ENCODE measurements at regions not wholly inside any gene's neighbourhood (a gene's known extent, or its start where the extent isn't known, plus 50 kb on each side); places are given as distances from the start of the nearest gene placed in this dataset.

- peaks cover 3% of the 10 kb centered on the region for H3K9me3 Mint-ChIP-seq
- H3K4me1 Mint-ChIP-seq (ENCODE audit: low read depth): no peaks in the 10 kb centered on the region
- CTCF ChIA-PET: interaction anchor here (0.6 kb wide), 1 partner anchor 355 kb away, joined by 3 read pairs; no protein-coding TSS in a partner anchor
- H3K4me3 Mint-ChIP-seq: no peak overlapping the region
- H3K27me3 Mint-ChIP-seq (ENCODE audit: low read depth): no peaks in the 10 kb centered on the region
- intact Hi-C loops (cut with micrococcal nuclease): no loop called here
- DNase-seq: no peak
- peaks cover 1% of the 10 kb centered on the region for H3K36me3 Mint-ChIP-seq (ENCODE audit: low read depth)
- H3K27ac Mint-ChIP-seq: no peak overlapping the region
These were observed 124.9 kb upstream of the ZCCHC13 start for GRCh38 chrX:74179071-74179470.

GRCh38 chrX:74178536-74178935 lies 125.4 kb upstream of the ZCCHC13 start:
- no peak overlapping the region for H3K27ac Mint-ChIP-seq
- CTCF ChIA-PET: no interaction called here
- H3K4me1 Mint-ChIP-seq (ENCODE audit: low read depth): no peaks in the 10 kb centered on the region
- peaks cover 1% of the 10 kb centered on the region for H3K36me3 Mint-ChIP-seq (ENCODE audit: low read depth)
- no peaks in the 10 kb centered on the region for H3K27me3 Mint-ChIP-seq (ENCODE audit: low read depth)
- H3K9me3 Mint-ChIP-seq: peaks cover 3% of the 10 kb centered on the region
- DNase-seq: no peak
- H3K4me3 Mint-ChIP-seq: no peak overlapping the region
- intact Hi-C loops (cut with micrococcal nuclease): no loop called here

GRCh38 chrX:74171465-74171864 lies 132.5 kb upstream of the ZCCHC13 start:
- Mint-ChIP-seq H3K36me3 (ENCODE audit: low read depth) (peaks cover 8% of the 10 kb centered on the region), H3K27me3 (ENCODE audit: low read depth) (no peaks in the 10 kb centered on the region), H3K4me1 (ENCODE audit: low read depth) (no peaks in the 10 kb centered on the region), H3K27ac (no peak overlapping the region), H3K4me3 (no peak overlapping the region), H3K9me3 (peaks cover 7% of the 10 kb centered on the region)
- CTCF ChIA-PET: no interaction called here
- intact Hi-C loops (cut with micrococcal nuclease): no loop called here
- DNase-seq: no peak

DNA sequence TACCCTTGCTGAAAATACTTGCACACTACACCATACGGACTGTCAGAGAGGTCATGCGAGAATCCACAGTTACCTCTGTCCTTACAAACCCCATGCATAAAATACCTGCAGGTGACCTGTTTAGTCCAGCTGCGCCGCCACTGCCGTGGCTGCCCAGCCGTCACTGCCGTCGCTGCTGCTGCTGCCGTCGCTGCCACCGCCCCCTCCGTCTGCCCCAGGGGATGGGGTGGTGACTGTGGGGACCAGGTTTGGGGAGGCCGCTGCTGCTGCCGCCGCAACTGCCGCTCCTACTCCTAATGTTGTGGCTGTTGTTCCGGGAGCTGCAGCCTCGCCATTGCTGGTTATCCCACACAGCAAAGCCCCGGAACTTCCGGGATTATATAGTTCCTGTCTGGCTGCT lies 141.8 kb upstream of the ZCCHC13 start:
- CTCF ChIA-PET: no interaction called here
- Mint-ChIP-seq H3K4me3 (no peak overlapping the region), H3K27ac (no peak overlapping the region), H3K36me3 (ENCODE audit: low read depth) (no peaks in the 10 kb centered on the region), H3K4me1 (ENCODE audit: low read depth) (no peaks in the 10 kb centered on the region), H3K27me3 (ENCODE audit: low read depth) (no peaks in the 10 kb centered on the region), H3K9me3 (peaks cover 2% of the 10 kb centered on the region)
- DNase-seq: no peak
- intact Hi-C loops (cut with micrococcal nuclease): no loop called here

GRCh38 chrX:74160816-74161215 lies 143.2 kb upstream of the ZCCHC13 start:
- no peaks in the 10 kb centered on the region for H3K4me1 Mint-ChIP-seq (ENCODE audit: low read depth)
- DNase-seq: no peak
- no peak overlapping the region for H3K4me3 Mint-ChIP-seq
- no peak overlapping the region for H3K27ac Mint-ChIP-seq
- H3K9me3 Mint-ChIP-seq: peaks cover 4% of the 10 kb centered on the region
- CTCF ChIA-PET: no interaction called here
- intact Hi-C loops (cut with micrococcal nuclease): no loop called here
- H3K27me3 Mint-ChIP-seq (ENCODE audit: low read depth): no peaks in the 10 kb centered on the region
- H3K36me3 Mint-ChIP-seq (ENCODE audit: low read depth): no peaks in the 10 kb centered on the region

DNA sequence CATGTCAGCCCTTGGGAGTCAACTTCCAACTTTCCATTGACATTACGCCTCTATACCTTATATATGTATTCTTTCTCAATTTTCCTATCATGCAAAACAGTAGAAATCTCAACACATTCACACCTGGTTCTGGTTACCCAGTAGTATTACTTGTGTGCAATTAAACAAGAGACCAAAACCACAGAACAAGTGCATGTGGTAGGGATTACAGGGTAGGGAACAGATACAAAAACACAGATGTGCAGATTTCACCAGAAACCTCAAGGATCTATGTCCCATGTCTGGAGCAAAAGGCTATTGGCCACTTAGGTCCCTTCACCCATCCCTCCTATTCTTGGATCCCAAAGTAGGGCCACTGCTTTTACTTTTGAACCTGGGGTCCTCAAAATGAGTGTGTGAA lies 143.6 kb upstream of the ZCCHC13 start:
- DNase-seq: no peak
- no peaks in the 10 kb centered on the region for H3K4me1 Mint-ChIP-seq (ENCODE audit: low read depth)
- intact Hi-C loops (cut with micrococcal nuclease): no loop called here
- peaks cover 4% of the 10 kb centered on the region for H3K9me3 Mint-ChIP-seq
- H3K4me3 Mint-ChIP-seq: no peak overlapping the region
- H3K27ac Mint-ChIP-seq: no peak overlapping the region
- H3K27me3 Mint-ChIP-seq (ENCODE audit: low read depth): no peaks in the 10 kb centered on the region
- CTCF ChIA-PET: no interaction called here
- no peaks in the 10 kb centered on the region for H3K36me3 Mint-ChIP-seq (ENCODE audit: low read depth)

GRCh38 chrX:74147439-74147838 lies 156.5 kb upstream of the ZCCHC13 start:
- CTCF ChIA-PET: no interaction called here
- Mint-ChIP-seq H3K4me1 (ENCODE audit: low read depth) (no peaks in the 10 kb centered on the region), H3K27ac (no peak overlapping the region), H3K36me3 (ENCODE audit: low read depth) (peaks cover 2% of the 10 kb centered on the region), H3K27me3 (ENCODE audit: low read depth) (no peaks in the 10 kb centered on the region), H3K9me3 (no peaks in the 10 kb centered on the region), H3K4me3 (no peak overlapping the region)
- intact Hi-C loops (cut with micrococcal nuclease): no loop called here
- DNase-seq: no peak

- CTCF ChIA-PET: interaction anchor here (0.6 kb wide), 2 partner anchors 239 to 286 kb away, joined by 3 read pairs; no protein-coding TSS in a partner anchor
- Mint-ChIP-seq H3K27me3 (ENCODE audit: low read depth) (no peaks in the 10 kb centered on the region), H3K36me3 (ENCODE audit: low read depth) (no peaks in the 10 kb centered on the region), H3K9me3 (no peaks in the 10 kb centered on the region), H3K27ac (no peak overlapping the region), H3K4me3 (no peak overlapping the region), H3K4me1 (ENCODE audit: low read depth) (no peaks in the 10 kb centered on the region)
- DNase-seq: no peak
- intact Hi-C loops (cut with micrococcal nuclease): loop anchor here (10.0 kb wide), 1 partner anchor 416 kb away; no protein-coding TSS in a partner anchor
These were observed 165.0 kb upstream of the ZCCHC13 start for GRCh38 chrX:74138943-74139342.

GRCh38 chrX:74133156-74133796 lies 170.7 kb upstream of the ZCCHC13 start:
- CTCF ChIA-PET: interaction anchor here (0.6 to 1.8 kb wide), 4 partner anchors 31 to 277 kb away, joined by 3 to 8 read pairs (median 4); no protein-coding TSS in a partner anchor
- Mint-ChIP-seq H3K27me3 (ENCODE audit: low read depth) (no peaks in the 10 kb centered on the region), H3K4me3 (no peak overlapping the region), H3K27ac (no peak overlapping the region), H3K9me3 (no peaks in the 10 kb centered on the region), H3K36me3 (ENCODE audit: low read depth) (no peaks in the 10 kb centered on the region), H3K4me1 (ENCODE audit: low read depth) (no peaks in the 10 kb centered on the region)
- peak; percentile 5 for DNase-seq
- intact Hi-C loops (cut with micrococcal nuclease): loop anchor here (1.0 to 10.0 kb wide), 3 partner anchors 118 to 422 kb away; no protein-coding TSS in a partner anchor

DNA sequence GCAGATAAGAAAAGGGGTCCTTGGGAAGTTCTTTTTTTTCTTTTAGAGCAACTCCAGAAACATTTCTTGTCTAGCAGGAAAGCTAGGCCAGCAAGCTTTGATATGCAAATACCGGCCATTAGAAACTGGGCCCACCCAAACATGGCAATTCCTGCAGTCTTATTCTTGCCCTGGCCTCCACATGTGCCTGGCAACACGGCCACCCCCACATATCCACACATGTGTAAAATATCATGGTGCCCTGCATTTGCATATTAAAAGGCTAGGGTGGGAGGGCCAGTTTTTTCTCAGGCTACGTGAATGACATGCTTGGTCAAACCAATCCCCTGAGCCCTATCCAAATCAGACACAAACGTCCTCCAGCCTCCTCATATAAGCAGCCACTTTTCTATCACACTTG lies 171.7 kb upstream of the ZCCHC13 start:
- no peaks in the 10 kb centered on the region for H3K4me1 Mint-ChIP-seq (ENCODE audit: low read depth)
- H3K27me3 Mint-ChIP-seq (ENCODE audit: low read depth): no peaks in the 10 kb centered on the region
- no peak for DNase-seq
- no peaks in the 10 kb centered on the region for H3K36me3 Mint-ChIP-seq (ENCODE audit: low read depth)
- CTCF ChIA-PET: interaction anchor here (0.6 kb wide), 1 partner anchor 241 kb away, joined by 4 read pairs; no protein-coding TSS in a partner anchor
- intact Hi-C loops (cut with micrococcal nuclease): loop anchor here (10.0 kb wide), 1 partner anchor 423 kb away; no protein-coding TSS in a partner anchor
- H3K9me3 Mint-ChIP-seq: no peaks in the 10 kb centered on the region
- H3K4me3 Mint-ChIP-seq: no peak overlapping the region
- H3K27ac Mint-ChIP-seq: no peak overlapping the region

DNA sequence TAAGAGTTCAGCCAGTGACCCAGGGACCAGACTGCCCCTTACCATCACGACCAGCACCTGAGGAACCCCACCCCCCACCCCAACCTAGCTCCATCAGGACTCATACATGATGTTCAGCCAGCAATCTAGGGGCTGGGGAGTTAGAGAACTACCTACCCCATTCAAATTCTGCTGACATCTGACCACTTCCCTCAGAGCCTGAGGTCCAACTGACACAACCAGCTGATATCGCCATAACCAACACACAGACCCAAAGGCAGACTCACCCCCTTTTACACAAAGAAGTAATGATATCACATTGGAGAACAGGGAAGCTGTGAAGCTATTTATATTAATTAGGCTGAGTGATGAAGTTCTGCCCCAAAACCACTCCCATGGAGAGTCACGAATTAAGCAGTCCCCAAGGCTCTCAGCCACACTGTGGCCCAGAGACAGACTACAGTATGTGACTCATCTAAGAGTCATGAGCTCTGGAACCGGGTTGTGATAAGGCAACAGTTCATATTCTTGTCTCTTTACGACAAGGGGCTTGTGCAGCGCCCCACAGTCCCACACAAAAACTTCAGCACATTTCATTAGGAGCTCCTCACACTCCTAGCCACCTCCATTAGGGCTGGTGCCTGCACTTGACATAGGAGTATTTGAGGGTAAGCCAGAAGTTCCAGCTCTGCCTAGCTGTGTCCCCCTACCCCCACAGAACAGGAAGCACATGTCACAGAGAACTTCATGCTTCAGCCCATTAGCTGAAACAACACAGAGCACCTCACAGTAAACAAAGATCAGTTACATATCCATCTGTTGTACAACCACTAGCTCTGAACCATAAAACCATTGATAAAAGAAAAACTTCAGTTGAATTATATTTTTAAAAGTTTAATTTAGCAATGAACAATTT lies 184.7 kb upstream of the ZCCHC13 start:
- Mint-ChIP-seq H3K4me3 (no peak overlapping the region), H3K9me3 (no peaks in the 10 kb centered on the region)
- no peak for DNase-seq

DNA sequence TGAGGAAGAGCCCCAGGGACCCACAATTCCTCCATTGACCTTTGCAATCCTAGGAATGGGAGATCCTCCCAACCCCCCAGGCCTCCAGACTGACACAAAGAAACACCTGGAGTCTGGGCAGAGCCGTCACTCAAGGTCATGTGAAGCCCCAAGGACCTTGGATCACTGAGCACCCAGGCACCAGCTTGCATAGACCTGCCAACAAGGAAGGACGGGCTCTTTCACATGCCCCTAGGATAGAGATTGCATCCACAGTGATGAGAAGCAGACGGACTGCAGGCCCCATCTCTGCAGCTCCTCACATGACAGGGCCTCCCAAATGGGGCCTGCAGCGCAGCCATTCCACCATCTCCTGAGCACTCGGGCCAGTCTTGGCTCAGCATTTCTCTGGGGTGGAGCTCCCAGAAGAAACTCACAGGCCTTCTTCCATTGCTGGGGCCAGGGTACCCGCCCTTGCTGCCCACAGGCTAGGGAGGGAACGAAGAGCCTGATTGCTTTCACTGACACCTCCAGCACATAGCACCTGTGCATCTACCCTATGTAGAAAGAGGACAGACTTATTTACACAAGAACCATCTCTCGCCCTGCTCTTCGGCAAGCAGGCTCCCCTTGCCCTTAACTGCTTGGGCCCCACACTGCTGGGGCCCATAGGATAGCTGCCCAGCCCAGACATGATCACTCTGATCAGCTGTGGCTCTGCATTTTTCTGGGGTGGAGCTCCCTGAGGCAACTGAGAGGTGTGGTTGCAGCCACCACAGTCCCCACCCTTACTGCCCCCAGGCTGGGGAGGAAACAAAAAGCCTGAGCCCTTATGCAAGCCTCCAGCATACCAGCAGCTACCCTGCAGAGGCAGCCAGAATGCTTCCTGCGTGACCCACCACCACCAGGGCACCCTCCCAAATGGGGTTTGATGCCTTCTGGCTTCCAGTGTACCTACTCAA lies 185.7 kb upstream of the ZCCHC13 start:
- CTCF ChIA-PET: no interaction called here

More for the DNA sequence above, 184.7 kb upstream of the ZCCHC13 start:
- CTCF ChIA-PET: no interaction called here
- H3K27ac Mint-ChIP-seq: no peak overlapping the region
- no peaks in the 10 kb centered on the region for H3K27me3 Mint-ChIP-seq (ENCODE audit: low read depth)
- H3K4me1 Mint-ChIP-seq (ENCODE audit: low read depth): no peaks in the 10 kb centered on the region
- no peaks in the 10 kb centered on the region for H3K36me3 Mint-ChIP-seq (ENCODE audit: low read depth)
- intact Hi-C loops (cut with micrococcal nuclease): no loop called here

More for the DNA sequence above, 185.7 kb upstream of the ZCCHC13 start:
- H3K36me3 Mint-ChIP-seq (ENCODE audit: low read depth): no peaks in the 10 kb centered on the region
- intact Hi-C loops (cut with micrococcal nuclease): no loop called here
- DNase-seq: no peak
- no peaks in the 10 kb centered on the region for H3K27me3 Mint-ChIP-seq (ENCODE audit: low read depth)
- no peak overlapping the region for H3K4me3 Mint-ChIP-seq
- H3K27ac Mint-ChIP-seq: no peak overlapping the region
- H3K4me1 Mint-ChIP-seq (ENCODE audit: low read depth): no peaks in the 10 kb centered on the region
- H3K9me3 Mint-ChIP-seq: no peaks in the 10 kb centered on the region
